GM23338 (cell line): ENCODE measurements at regions not wholly inside any gene's neighbourhood (a gene's known extent, or its start where the extent isn't known, plus 50 kb on each side); places are given as distances from the start of the nearest gene placed in this dataset.

ENCODE experiments used
- ATAC-seq: fragments of 200-7000 bp; cut with Tn5 transposase; 3 replicates; pipeline ENCODE4 v1.9.1; 2020
- DNase-seq: peaks from one replicate; pipeline ENCODE4 v3.0.0-alpha.2; 2015; ENCODE audit warnings: low spot score
- H2AFZ ChIP-seq: fragments of 200-600 bp; sonication (generic); 2 replicates; pipeline ENCODE4 v1.8.0; 2016; ENCODE audit warnings: antibody characterized with exemption, mild to moderate bottlenecking, moderate library complexity
- H3F3A ChIP-seq: fragments of 200-600 bp; sonication (generic); replicated peaks from 2 replicates; pipeline ENCODE4 v1.8.0; 2017; ENCODE audit warnings: antibody characterized with exemption, mixed run types, low read depth
- H3K27ac ChIP-seq: fragments of 200-600 bp; sonication (generic); 2 replicates; pipeline ENCODE4 v1.6.1; 2016; ENCODE audit warnings: low read depth
- H3K27me3 ChIP-seq: fragments of 200-600 bp; sonication (generic); 2 replicates; pipeline ENCODE4 v1.8.0; 2016; ENCODE audit warnings: mild to moderate bottlenecking, mixed run types, moderate library complexity; ENCODE audit not compliant: insufficient read depth
- H3K36me3 ChIP-seq: fragments of 200-600 bp; sonication (generic); 2 replicates; pipeline ENCODE4 v1.8.0; 2016; ENCODE audit warnings: mild to moderate bottlenecking; ENCODE audit not compliant: insufficient read depth
- H3K4me1 ChIP-seq: fragments of 200-600 bp; sonication (generic); 2 replicates; pipeline ENCODE4 v1.8.0; 2016; ENCODE audit warnings: mild to moderate bottlenecking, moderate library complexity; ENCODE audit not compliant: insufficient read depth
- H3K4me2 ChIP-seq: fragments of 200-600 bp; sonication (generic); 2 replicates; pipeline ENCODE4 v1.7.1; 2017; ENCODE audit warnings: mixed run types
- H3K4me3 ChIP-seq: fragments of 200-600 bp; sonication (generic); 2 replicates; pipeline ENCODE4 v1.6.1; 2016; ENCODE audit warnings: mixed run types
- H3K79me2 ChIP-seq: fragments of 200-600 bp; sonication (generic); replicated peaks from 2 replicates; pipeline ENCODE4 v1.8.0; 2017; ENCODE audit warnings: mild to moderate bottlenecking; ENCODE audit not compliant: insufficient read depth
- H3K9me2 ChIP-seq: fragments of 200-600 bp; sonication (generic); 2 replicates; pipeline ENCODE4 v1.8.0; 2017; ENCODE audit not compliant: insufficient read depth
- H4K20me1 ChIP-seq: fragments of 200-600 bp; sonication (generic); replicated peaks from 2 replicates; pipeline ENCODE4 v1.8.0; 2017; ENCODE audit warnings: mild to moderate bottlenecking; ENCODE audit not compliant: insufficient read depth
- H3K27ac Mint-ChIP-seq: 2 replicates; pipeline ENCODE4 v1.8.0; 2020; ENCODE audit warnings: inconsistent platforms, mild to moderate bottlenecking, moderate library complexity, mixed read lengths
- H3K27me3 Mint-ChIP-seq: 3 replicates; pipeline ENCODE4 v1.8.0; 2022; ENCODE audit warnings: low read depth, mild to moderate bottlenecking, moderate library complexity, mixed read lengths, inconsistent platforms; ENCODE audit not compliant: insufficient read depth, poor library complexity
- H3K36me3 Mint-ChIP-seq: 3 replicates; pipeline ENCODE4 v1.8.0; 2021; ENCODE audit warnings: low read depth, mild to moderate bottlenecking, inconsistent platforms, moderate library complexity, mixed read lengths
- H3K4me1 Mint-ChIP-seq: 3 replicates; pipeline ENCODE4 v1.8.0; 2020; ENCODE audit warnings: mild to moderate bottlenecking, inconsistent platforms, mixed read lengths
- H3K4me3 Mint-ChIP-seq: 3 replicates; pipeline ENCODE4 v1.8.0; 2021; ENCODE audit warnings: moderate library complexity, mild to moderate bottlenecking, inconsistent platforms, mixed read lengths
- H3K9me3 Mint-ChIP-seq: 3 replicates; pipeline ENCODE4 v1.8.0; 2020; ENCODE audit warnings: moderate library complexity, mild to moderate bottlenecking, inconsistent platforms, mixed read lengths
- EZH2 ChIP-seq: fragments of 200-600 bp; sonication (generic); IDR thresholded peaks from one replicate; pipeline ENCODE4 v1.8.0; 2017; ENCODE audit warnings: antibody characterized with exemption, mild to moderate bottlenecking, low read depth; ENCODE audit not compliant: unreplicated experiment
- JUNB ChIP-seq: IDR thresholded peaks from one replicate; pipeline ENCODE4 v1.6.1; 2016; ENCODE audit warnings: antibody characterized with exemption; ENCODE audit not compliant: unreplicated experiment
- STAT1 ChIP-seq: IDR thresholded peaks from one replicate; pipeline ENCODE4 v1.6.1; 2016; ENCODE audit warnings: antibody characterized with exemption; ENCODE audit not compliant: unreplicated experiment
- ZNF114 ChIP-seq: fragments of 250-450 bp; sonication (Bioruptor Pico); IDR thresholded peaks from 2 replicates; pipeline ENCODE4 v1.5.0; 2020; ENCODE audit warnings: mild to moderate bottlenecking, moderate library complexity
- TF ChIP-seq, protein P1 (sequence below): IDR thresholded peaks from one replicate; pipeline ENCODE4 v1.6.1; 2018; ENCODE audit warnings: antibody characterized with exemption; ENCODE audit not compliant: unreplicated experiment
- TF ChIP-seq, protein P2 (sequence below): IDR thresholded peaks from 2 replicates; pipeline ENCODE4 v1.6.1; 2016; ENCODE audit warnings: antibody characterized with exemption
- TF ChIP-seq, protein P3 (sequence below): fragments of 250-450 bp; sonication (Bioruptor Pico); IDR thresholded peaks from 2 replicates; pipeline ENCODE4 v1.5.0; 2020; ENCODE audit warnings: mild to moderate bottlenecking, moderate library complexity

DNA sequence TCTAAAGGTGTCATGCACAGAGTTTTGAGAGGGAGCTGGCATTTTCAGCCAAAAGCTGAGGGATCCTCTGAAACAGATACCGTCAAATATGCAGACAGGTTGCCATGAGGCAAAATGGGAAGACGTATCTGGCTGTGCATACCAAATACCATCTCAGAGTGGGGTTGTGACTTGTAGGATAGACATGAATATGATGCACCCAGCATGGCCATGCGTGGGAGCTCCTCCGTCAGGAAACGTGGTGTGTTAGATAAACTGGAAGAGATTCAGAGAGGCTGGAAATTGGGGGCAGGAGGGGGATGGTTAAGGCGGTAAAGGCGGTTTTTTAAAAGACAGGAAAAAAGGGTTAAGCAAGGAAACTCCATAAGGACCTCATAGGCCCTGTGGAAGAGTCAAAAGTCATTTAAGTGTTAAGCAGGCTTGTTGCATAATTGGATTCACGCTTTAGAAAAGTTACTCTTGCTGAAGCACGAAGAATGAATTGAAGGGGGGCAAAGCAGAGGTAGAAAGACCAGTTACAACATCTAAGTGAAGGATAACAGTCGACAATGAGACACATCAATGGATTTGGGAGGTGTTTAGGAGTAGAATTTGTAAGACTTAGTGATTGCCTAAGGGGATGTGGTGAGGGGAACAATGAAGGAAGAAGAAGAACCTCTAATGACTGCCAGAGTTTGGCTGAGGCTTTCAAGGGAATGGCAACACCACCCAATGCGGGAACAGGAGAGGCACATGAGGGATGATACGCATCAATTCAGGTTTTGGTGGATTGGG, 139.6 kb upstream of the CTAGE1 start:
- TF ChIP-seq JUNB: no peak
- DNase-seq (peak; percentile 21), ATAC-seq (no peak)
- H3K27me3 ChIP-seq: peaks cover 61% of the 10 kb centered on the region
- Mint-ChIP-seq H3K36me3 (no peaks in the 10 kb centered on the region), H3K4me3 (no peak overlapping the region), H3K9me3 (no peaks in the 10 kb centered on the region), H3K27ac (no peak overlapping the region), H3K4me1 (peaks cover 21% of the 10 kb centered on the region), H3K27me3 (peaks cover 35% of the 10 kb centered on the region)
- H4K20me1 ChIP-seq: peaks cover 5% of the 10 kb centered on the region; the same call in 1 of the 2 replicates
- H3K27ac ChIP-seq: no peak overlapping the region
- H3K4me2 ChIP-seq: peak overlapping the region; percentile 3
- 0 out of 2 replicates have a peak, but pooled peaks cover 12% of the 10 kb centered on the region for H3K9me2 ChIP-seq
- no peaks in the 10 kb centered on the region for H3K79me2 ChIP-seq
- H3K36me3 ChIP-seq: no peaks in the 10 kb centered on the region
- no peak overlapping the region for H3K4me3 ChIP-seq
- H2AFZ ChIP-seq: no peak overlapping the region
- H3K4me1 ChIP-seq: peaks cover 28% of the 10 kb centered on the region
- no peaks in the 10 kb centered on the region for H3F3A ChIP-seq

DNA sequence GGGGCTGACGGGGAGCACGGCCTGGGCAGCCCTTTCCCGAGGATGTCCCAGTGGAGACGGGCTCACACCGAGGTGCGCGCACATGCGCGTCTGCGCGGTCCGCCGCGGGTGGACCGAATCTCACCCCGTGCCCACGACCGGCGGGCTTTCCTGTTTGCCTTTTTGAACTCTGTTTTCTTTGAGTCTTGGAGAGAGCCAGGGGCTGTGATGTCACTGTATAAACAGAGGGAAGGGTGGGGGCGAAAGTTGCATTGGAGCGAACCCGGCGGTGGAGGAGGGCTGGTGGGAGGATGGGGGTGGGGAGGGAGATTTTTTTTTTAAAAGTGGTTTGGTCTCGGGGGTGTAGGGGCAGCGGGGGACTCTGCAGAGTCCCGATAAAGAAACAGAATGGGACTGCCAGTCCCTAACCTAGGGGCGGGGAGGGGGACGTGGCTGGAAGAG, 141.2 kb upstream of the CTAGE1 start:
- Histone ChIP-seq H4K20me1 (peaks cover 5% of the 10 kb centered on the region; the same call in 1 of the 2 replicates), H3K36me3 (no peaks in the 10 kb centered on the region), H3K27ac (no peak overlapping the region), H3K27me3 (peaks cover 71% of the 10 kb centered on the region), H3F3A (no peaks in the 10 kb centered on the region), H3K4me1 (peaks cover 28% of the 10 kb centered on the region), H2AFZ (no peak overlapping the region), H3K79me2 (no peaks in the 10 kb centered on the region), H3K4me2 (peak overlapping the region; percentile 92), H3K9me2 (no peaks in the 10 kb centered on the region), H3K4me3 (peak overlapping the region; percentile 76)
- Mint-ChIP-seq H3K4me1 (peaks cover 21% of the 10 kb centered on the region), H3K9me3 (no peaks in the 10 kb centered on the region), H3K4me3 (peak overlapping the region; percentile 79), H3K27ac (no peak overlapping the region), H3K27me3 (peaks cover 35% of the 10 kb centered on the region), H3K36me3 (no peaks in the 10 kb centered on the region)
- DNase-seq (peak; percentile 40), ATAC-seq (peak; percentile 18)
- TF ChIP-seq, protein P1, sequence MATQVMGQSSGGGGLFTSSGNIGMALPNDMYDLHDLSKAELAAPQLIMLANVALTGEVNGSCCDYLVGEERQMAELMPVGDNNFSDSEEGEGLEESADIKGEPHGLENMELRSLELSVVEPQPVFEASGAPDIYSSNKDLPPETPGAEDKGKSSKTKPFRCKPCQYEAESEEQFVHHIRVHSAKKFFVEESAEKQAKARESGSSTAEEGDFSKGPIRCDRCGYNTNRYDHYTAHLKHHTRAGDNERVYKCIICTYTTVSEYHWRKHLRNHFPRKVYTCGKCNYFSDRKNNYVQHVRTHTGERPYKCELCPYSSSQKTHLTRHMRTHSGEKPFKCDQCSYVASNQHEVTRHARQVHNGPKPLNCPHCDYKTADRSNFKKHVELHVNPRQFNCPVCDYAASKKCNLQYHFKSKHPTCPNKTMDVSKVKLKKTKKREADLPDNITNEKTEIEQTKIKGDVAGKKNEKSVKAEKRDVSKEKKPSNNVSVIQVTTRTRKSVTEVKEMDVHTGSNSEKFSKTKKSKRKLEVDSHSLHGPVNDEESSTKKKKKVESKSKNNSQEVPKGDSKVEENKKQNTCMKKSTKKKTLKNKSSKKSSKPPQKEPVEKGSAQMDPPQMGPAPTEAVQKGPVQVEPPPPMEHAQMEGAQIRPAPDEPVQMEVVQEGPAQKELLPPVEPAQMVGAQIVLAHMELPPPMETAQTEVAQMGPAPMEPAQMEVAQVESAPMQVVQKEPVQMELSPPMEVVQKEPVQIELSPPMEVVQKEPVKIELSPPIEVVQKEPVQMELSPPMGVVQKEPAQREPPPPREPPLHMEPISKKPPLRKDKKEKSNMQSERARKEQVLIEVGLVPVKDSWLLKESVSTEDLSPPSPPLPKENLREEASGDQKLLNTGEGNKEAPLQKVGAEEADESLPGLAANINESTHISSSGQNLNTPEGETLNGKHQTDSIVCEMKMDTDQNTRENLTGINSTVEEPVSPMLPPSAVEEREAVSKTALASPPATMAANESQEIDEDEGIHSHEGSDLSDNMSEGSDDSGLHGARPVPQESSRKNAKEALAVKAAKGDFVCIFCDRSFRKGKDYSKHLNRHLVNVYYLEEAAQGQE: no peak
- peak; percentile 42 for TF ChIP-seq EZH2
- TF ChIP-seq, protein P2, sequence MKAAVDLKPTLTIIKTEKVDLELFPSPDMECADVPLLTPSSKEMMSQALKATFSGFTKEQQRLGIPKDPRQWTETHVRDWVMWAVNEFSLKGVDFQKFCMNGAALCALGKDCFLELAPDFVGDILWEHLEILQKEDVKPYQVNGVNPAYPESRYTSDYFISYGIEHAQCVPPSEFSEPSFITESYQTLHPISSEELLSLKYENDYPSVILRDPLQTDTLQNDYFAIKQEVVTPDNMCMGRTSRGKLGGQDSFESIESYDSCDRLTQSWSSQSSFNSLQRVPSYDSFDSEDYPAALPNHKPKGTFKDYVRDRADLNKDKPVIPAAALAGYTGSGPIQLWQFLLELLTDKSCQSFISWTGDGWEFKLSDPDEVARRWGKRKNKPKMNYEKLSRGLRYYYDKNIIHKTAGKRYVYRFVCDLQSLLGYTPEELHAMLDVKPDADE: no peak
- TF ChIP-seq ZNF114 (CRISPR knock-in tag): no peak
- no peak for TF ChIP-seq STAT1
- TF ChIP-seq, protein P3, sequence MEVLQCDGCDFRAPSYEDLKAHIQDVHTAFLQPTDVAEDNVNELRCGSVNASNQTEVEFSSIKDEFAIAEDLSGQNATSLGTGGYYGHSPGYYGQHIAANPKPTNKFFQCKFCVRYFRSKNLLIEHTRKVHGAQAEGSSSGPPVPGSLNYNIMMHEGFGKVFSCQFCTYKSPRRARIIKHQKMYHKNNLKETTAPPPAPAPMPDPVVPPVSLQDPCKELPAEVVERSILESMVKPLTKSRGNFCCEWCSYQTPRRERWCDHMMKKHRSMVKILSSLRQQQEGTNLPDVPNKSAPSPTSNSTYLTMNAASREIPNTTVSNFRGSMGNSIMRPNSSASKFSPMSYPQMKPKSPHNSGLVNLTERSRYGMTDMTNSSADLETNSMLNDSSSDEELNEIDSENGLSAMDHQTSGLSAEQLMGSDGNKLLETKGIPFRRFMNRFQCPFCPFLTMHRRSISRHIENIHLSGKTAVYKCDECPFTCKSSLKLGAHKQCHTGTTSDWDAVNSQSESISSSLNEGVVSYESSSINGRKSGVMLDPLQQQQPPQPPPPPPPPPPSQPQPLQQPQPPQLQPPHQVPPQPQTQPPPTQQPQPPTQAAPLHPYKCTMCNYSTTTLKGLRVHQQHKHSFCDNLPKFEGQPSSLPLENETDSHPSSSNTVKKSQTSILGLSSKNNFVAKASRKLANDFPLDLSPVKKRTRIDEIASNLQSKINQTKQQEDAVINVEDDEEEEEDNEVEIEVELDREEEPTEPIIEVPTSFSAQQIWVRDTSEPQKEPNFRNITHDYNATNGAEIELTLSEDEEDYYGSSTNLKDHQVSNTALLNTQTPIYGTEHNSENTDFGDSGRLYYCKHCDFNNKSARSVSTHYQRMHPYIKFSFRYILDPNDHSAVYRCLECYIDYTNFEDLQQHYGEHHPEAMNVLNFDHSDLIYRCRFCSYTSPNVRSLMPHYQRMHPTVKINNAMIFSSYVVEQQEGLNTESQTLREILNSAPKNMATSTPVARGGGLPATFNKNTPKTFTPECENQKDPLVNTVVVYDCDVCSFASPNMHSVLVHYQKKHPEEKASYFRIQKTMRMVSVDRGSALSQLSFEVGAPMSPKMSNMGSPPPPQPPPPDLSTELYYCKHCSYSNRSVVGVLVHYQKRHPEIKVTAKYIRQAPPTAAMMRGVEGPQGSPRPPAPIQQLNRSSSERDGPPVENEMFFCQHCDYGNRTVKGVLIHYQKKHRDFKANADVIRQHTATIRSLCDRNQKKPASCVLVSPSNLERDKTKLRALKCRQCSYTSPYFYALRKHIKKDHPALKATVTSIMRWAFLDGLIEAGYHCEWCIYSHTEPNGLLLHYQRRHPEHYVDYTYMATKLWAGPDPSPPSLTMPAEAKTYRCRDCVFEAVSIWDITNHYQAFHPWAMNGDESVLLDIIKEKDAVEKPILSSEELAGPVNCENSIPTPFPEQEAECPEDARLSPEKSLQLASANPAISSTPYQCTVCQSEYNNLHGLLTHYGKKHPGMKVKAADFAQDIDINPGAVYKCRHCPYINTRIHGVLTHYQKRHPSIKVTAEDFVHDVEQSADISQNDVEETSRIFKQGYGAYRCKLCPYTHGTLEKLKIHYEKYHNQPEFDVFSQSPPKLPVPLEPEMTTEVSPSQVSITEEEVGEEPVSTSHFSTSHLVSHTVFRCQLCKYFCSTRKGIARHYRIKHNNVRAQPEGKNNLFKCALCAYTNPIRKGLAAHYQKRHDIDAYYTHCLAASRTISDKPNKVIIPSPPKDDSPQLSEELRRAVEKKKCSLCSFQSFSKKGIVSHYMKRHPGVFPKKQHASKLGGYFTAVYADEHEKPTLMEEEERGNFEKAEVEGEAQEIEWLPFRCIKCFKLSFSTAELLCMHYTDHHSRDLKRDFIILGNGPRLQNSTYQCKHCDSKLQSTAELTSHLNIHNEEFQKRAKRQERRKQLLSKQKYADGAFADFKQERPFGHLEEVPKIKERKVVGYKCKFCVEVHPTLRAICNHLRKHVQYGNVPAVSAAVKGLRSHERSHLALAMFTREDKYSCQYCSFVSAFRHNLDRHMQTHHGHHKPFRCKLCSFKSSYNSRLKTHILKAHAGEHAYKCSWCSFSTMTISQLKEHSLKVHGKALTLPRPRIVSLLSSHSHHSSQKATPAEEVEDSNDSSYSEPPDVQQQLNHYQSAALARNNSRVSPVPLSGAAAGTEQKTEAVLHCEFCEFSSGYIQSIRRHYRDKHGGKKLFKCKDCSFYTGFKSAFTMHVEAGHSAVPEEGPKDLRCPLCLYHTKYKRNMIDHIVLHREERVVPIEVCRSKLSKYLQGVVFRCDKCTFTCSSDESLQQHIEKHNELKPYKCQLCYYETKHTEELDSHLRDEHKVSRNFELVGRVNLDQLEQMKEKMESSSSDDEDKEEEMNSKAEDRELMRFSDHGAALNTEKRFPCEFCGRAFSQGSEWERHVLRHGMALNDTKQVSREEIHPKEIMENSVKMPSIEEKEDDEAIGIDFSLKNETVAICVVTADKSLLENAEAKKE (CRISPR knock-in tag): no peak
- TF ChIP-seq JUNB: no peak
